ENCODE measurements at regions not wholly inside any gene's neighbourhood (a gene's known extent, or its start where the extent isn't known, plus 50 kb on each side); places are given as distances from the start of the nearest gene placed in this dataset.

GRCh38 chr12:94832780-94833681 is 170.5 kb downstream of the NDUFA12 start:
- TF ChIP-seq CTCF (IDR thresholded peaks at IDR 0.05) (no peak), POLR2AphosphoS5 (IDR thresholded peaks at IDR 0.05) (peak; percentile 3 to 17)

Measured in esophagus muscularis mucosa (tissue), 3 donors.